ENCODE measurements at regions not wholly inside any gene's neighbourhood (a gene's known extent, or its start where the extent isn't known, plus 50 kb on each side); places are given as distances from the start of the nearest gene placed in this dataset.
A peak's percentile ranks its signal among the peaks of the same experiment; 100 is the strongest.

GRCh38 chr22:19578180-19579004 lies 54.2 kb upstream of the CLDN5 start:
- Histone ChIP-seq H3K18ac (ENCODE audit: extremely low read depth, low read length) (no peak overlapping the region), H3K23ac (ENCODE audit: insufficient read length) (no peak overlapping the region), H2AK5ac (ENCODE audit: low read depth, low read length) (no peak overlapping the region), H4K20me1 (replicated peaks in 1 of 2; ENCODE audit: control insufficient read depth in 1 of 2, insufficient read depth in 2 of 2, low read length in 2 of 2) (no peaks in the 10 kb centered on the region), H3K79me1 (ENCODE audit: low read depth, low read length) (no peaks in the 10 kb centered on the region), H3K14ac (ENCODE audit: insufficient read length) (no peak overlapping the region), H3K4me3 (ENCODE audit: extremely low read depth in 1 of 4, insufficient read depth in 2 of 4, low read depth in 3 of 4, low read length in 4 of 4) (no peak overlapping the region), H2BK5ac (ENCODE audit: low read depth, low read length) (0 out of 2 replicates have a peak overlapping the region, but pooled peaks have one; percentile 16), H2BK12ac (ENCODE audit: low read depth, low read length) (no peak overlapping the region), H3K9me3 (ENCODE audit: insufficient read depth in 2 of 2, low read depth in 1 of 2, low read length in 1 of 2) (no peaks in the 10 kb centered on the region), H2AFZ (ENCODE audit: low read length) (no peak overlapping the region), H4K5ac (ENCODE audit: insufficient read length, low read depth, low read length) (no peak overlapping the region), H4K8ac (ENCODE audit: extremely low read depth, insufficient read depth, low read length) (no peak overlapping the region; the same call in 1 of the 2 replicates), H2BK20ac (ENCODE audit: low read length) (no peak overlapping the region), H4K91ac (replicated peaks; ENCODE audit: insufficient read length, low read length) (no peak overlapping the region), H3K9ac (replicated peaks in 1 of 4; ENCODE audit: extremely low read depth in 1 of 4, low read depth in 3 of 4, low read length in 3 of 4) (no peak overlapping the region), H3K56ac (replicated peaks; ENCODE audit: insufficient read length, low read depth, low read length) (no peak overlapping the region), H3K23me2 (ENCODE audit: low read depth, low read length) (no peaks in the 10 kb centered on the region), H2BK15ac (ENCODE audit: low read length) (no peak overlapping the region), H3K36me3 (ENCODE audit: control insufficient read depth in 2 of 4, insufficient read depth in 4 of 4, low read length in 3 of 4) (no peaks in the 10 kb centered on the region), H3K4ac (replicated peaks; ENCODE audit: insufficient read length, low read depth, low read length) (no peak overlapping the region), H3K27ac (ENCODE audit: low read depth, low read length) (no peak overlapping the region), H3K27me3 (replicated peaks in 1 of 4; ENCODE audit: control insufficient read depth in 3 of 4, extremely low read depth in 1 of 4, insufficient read depth in 3 of 4, low read length in 3 of 4) (no peaks in the 10 kb centered on the region), H3K79me2 (ENCODE audit: control insufficient read depth in 1 of 2, insufficient read depth in 2 of 2, low read length in 2 of 2) (no peaks in the 10 kb centered on the region), H3K4me1 (replicated peaks in 1 of 4; ENCODE audit: control insufficient read depth in 3 of 4, insufficient read depth in 4 of 4, low read length in 3 of 4) (peaks cover 0 to 2% (median 0%) of the 10 kb centered on the region in 4 experiments; a peak in 3 of 7 replicates), H3K4me2 (ENCODE audit: insufficient read depth in 1 of 2, low read depth in 2 of 2, low read length in 2 of 2) (no peak overlapping the region), H2BK120ac (replicated peaks; ENCODE audit: low read depth, low read length) (no peak overlapping the region)
- 87% methylated on average over 11 of the region's 11 CpGs; no CpG with 5 or more reads in 1 of the 2 experiments for WGBS, 2 experiments (ENCODE audit: extremely low coverage in 1 of 2, insufficient coverage in 1 of 2, insufficient read length in 1 of 2, insufficient replicate concordance in 2 of 2, low coverage in 1 of 2, low lambda C conversion rate in 2 of 2, missing lambda C conversion rate in 1 of 2)
- DNase-seq (ENCODE audit: low read depth in 1 of 2, low spot score in 2 of 2) (no peak), FAIRE-seq (no peak)
- ChIA-PET CTCF (ENCODE audit: partially characterized antibody) (interaction anchor here (1.1 to 2.1 kb wide), 7 partner anchors 10 to 97 kb away, joined by 3 to 14 read pairs (median 5); no protein-coding TSS in a partner anchor), POLR2A (ENCODE audit: partially characterized antibody) (no interaction called here)
- TF ChIP-seq RXRA (IDR thresholded peaks at IDR 0.05; ENCODE audit: insufficient read depth, low read depth, low read length) (no peak), ASH2L (IDR thresholded peaks at IDR 0.05; ENCODE audit: low read length) (no peak), TAF7 (optimal IDR thresholded peaks at IDR 0.05; ENCODE audit: borderline replicate concordance, low read depth, low read length) (no peak), TEAD4 (IDR thresholded peaks at IDR 0.05; ENCODE audit: low read depth, low read length) (no peak), CHD2 (IDR thresholded peaks at IDR 0.05; ENCODE audit: low read length) (no peak), GTF2F1 (IDR thresholded peaks at IDR 0.05; ENCODE audit: borderline replicate concordance, low read depth, low read length) (no peak), POU5F1 (IDR thresholded peaks at IDR 0.05; ENCODE audit: low read depth, low read length) (no peak), NRF1 (IDR thresholded peaks at IDR 0.05; ENCODE audit: low read depth, low read length) (no peak), RFX5 (IDR thresholded peaks at IDR 0.05; ENCODE audit: borderline replicate concordance, low read depth, low read length) (no peak), POLR2A (IDR thresholded peaks at IDR 0.05; ENCODE audit: control extremely low read depth in 1 of 2, low read depth in 2 of 2, low read length in 2 of 2) (no peak), SIN3A (conservative IDR thresholded peaks at IDR 0.05 in 1 of 2, IDR thresholded peaks at IDR 0.05 in 1 of 2; ENCODE audit: low read depth in 1 of 2, low read length in 2 of 2) (no peak)
- TF ChIP-seq, protein P1, sequence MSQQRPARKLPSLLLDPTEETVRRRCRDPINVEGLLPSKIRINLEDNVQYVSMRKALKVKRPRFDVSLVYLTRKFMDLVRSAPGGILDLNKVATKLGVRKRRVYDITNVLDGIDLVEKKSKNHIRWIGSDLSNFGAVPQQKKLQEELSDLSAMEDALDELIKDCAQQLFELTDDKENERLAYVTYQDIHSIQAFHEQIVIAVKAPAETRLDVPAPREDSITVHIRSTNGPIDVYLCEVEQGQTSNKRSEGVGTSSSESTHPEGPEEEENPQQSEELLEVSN (IDR thresholded peaks at IDR 0.05) = no peak

All from H1 (cell line).